ENCODE measurements at regions not wholly inside any gene's neighbourhood (a gene's known extent, or its start where the extent isn't known, plus 50 kb on each side); places are given as distances from the start of the nearest gene placed in this dataset.

DNA sequence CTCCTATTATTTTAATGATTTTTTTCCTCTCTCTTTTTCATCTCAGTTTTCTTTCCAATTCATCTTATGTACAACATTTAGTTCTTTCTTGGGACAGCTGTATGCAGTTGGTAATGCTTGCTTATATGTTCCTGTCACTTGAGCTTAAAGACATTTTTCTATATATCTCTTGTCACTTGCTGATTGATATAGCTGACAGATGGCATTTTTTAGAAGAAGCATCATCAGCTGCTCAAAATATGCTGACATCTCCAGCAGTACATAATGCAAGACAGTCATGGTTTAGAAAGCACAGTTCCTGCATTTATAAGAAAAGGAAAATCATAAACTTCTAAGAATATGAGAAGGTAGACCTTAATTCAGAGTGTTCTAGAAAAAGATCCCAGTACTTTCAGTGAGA is 56.5 kb downstream of the DCAF8L1 start:
- FAIRE-seq = no peak

DNA sequence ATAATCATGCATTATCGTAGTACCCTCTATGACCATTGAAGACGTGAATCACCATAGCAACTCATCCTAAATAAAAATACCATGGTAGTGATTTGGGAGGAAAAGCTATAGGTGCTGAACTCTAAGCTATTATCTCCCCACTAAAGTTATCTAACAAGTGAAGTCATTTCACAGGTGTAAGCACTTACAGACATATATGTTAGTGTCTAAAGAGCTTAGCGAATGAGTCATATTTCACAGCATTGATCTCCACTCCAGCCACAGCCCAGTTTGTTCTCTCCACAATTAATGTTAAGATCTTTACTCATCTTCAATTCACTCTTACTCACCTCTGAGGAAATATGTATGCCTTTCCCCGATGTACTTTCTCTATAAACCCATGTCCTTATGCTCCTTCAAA is 57.0 kb downstream of the DCAF8L1 start:
- no peak for FAIRE-seq

DNA sequence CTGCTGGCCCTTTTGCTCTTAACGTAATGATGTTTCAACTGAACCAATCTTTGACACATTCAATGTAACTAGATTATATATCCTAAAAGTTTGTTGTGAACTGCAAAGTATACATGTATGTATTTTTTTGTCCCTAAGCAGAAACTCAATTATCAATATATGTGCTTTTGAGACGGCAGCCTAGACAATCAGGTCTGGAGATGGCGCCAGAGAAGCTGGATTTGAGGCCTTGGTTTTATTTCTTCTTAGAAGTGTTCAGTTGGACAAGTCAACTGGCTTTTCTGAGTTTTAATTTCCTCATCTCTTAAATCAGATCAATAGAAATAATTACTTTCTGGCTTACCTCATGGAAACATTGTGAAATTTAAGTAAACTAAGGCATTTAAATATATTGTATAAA is 62.5 kb downstream of the DCAF8L1 start:
- FAIRE-seq = no peak

DNA sequence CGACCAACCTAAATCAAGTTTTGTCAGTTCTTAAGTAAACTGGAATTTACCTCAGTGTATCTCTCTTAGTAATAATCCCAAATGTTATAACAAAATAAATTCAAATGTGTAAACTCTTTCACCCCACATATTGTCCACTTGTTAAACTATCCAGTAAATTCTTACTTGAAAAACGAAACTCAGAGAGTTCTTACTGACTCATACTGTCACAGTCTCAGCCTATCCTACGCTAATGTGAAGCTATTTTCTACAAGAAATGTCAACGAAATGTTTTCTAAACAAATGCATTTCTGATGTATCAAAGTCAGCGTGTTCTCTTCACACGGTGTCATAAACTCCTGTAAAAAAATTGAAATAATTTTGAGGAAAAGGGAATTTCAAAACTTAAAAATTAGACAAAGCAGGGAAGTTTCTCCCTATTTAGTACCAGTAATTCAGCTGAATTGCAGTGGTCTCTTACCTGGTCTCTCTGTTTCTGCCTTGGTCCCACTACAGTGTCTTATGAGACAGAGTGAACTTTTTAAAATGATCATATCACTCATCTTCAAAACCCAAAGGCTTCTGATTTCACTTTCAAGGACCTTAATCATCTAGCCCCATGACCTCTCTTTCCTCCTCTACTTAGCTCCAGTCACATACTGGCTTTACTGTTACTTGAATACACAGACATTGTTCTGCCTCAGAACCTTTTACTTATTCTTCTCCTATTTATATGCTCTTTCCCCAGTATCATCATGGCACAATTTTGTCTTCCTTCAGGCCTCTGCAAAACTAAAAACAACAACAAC is 63.3 kb downstream of the DCAF8L1 start:
- FAIRE-seq = peak; percentile 55

DNA sequence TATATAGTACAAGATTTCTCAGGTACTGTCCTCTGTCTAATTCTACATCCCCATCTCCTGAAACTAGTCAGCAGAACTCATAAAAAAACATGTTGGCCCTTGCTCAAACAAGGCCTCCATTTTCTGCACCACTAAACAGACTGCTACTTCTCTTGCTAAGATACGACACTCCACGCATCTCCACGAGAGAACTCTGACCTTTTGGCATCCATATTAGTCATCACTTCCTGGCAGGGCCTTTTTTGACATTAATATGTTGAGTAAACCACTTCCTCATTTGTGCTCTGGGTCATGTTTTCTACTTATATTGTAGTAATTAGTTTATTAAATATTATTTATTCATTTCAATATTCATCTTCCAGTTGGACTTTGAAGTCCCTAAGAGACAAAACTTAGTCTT is 65.6 kb downstream of the DCAF8L1 start:
- FAIRE-seq = no peak

DNA sequence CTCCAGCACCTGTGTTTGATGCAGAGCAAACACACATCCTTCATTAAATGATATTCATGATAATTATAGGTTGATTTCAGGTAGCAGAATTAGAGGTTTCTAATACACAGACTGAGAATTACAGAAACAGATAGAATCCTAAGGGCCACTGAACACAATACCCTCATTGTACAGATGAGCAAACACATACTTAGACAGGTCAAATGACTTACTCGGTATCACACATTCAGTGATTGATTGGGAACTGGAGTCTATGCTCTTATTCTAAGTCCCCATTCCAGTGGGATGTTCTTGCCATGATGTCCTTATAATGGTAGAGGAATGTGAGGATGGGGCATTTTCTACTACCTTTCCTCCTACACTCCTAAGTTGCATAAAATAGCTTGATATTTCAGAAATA is 70.8 kb downstream of the DCAF8L1 start:
- FAIRE-seq = no peak

DNA sequence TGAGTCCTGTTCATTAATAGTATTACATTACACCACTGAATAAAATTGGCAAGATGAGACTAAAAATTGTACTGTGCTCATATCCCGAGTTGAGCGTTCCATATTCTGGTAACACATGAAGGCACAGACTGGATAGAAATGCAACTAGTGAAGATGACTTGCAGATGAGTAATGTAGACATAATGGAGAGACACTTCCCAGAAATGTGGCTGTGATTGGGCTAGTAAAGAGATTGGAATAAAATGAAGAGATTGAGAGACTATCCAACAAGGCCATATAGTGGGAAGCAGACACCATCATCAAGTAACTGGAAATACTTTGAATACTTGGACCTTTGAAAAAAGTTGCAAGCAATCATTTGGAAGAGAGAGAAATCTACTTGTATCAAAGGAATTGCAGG is 77.3 kb downstream of the DCAF8L1 start:
- FAIRE-seq = no peak

DNA sequence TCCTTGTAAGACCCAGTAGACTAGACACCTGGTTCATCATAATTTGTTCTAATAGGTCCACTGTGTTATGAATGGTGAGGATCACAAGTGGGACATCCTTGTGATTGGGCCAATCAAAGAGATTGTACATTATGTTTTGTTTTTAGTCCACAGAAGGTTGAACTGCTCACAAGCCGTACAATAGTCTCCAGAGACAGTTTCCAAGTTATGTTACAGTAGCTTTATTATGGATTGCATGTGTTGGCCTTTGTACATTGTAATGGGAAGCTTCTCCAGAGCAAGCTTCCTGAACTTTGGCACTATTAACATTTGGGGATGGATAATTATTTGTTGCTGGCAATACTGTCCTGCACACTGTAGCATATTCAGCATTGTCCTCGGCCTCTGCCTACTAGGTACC is 86.1 kb downstream of the MAGEB10 start:
- FAIRE-seq = no peak

DNA sequence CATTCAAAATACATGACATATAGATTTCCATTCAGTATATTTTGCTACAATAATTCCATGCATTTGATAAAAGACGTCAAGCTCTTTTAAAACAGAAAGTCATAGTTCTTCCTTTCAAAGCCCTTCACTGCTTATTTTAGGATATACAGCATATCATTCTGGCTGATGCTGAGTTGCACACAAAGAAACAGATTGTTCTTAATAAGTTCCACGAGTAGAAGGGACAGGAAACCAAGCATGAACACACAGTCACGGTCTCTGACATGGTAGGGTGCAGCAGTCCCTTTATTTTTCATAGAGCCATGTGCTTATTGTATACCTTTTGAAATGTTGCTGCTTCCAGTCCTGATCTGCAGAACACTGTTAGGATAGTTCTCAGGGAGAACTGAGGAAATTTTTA is 85.4 kb downstream of the MAGEB10 start:
- FAIRE-seq = peak; percentile 88

DNA sequence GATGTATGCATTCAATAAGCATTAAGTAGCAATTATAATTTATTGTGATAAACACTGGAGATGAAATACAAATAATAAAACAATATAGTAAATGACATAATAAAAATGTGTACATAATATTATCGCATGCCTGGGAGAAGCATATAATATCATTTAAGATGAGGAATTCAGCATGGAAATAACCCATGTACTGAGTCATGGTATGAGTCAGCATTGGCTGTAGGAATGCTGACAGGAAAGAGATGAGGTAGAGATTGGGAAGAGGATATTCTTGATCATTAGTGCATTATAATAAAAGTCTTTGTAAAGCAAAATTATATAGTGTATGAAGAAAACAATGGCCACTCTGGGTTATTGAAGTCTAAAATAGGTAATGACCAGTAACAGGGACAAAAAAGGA is 82.8 kb downstream of the MAGEB10 start:
- no peak for FAIRE-seq

DNA sequence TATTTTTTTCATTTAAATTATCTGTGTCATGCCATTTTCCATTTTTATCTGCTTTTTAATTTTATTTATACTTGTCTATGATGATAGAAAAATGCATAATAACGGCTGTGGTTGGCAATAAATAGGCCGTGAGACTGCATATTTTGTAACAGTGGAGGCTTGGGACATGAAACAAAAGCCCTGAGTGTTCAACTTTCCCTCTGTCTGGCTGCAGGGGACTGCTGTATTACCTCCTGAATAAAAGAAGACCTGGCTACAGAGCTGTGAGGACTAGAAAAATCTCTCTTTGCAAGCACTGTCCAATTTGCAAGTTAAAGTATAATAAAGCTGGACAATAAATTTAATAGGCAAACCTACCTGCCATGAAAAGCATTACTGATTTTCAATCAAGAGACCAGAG is 82.1 kb downstream of the MAGEB10 start:
- no peak for FAIRE-seq

DNA sequence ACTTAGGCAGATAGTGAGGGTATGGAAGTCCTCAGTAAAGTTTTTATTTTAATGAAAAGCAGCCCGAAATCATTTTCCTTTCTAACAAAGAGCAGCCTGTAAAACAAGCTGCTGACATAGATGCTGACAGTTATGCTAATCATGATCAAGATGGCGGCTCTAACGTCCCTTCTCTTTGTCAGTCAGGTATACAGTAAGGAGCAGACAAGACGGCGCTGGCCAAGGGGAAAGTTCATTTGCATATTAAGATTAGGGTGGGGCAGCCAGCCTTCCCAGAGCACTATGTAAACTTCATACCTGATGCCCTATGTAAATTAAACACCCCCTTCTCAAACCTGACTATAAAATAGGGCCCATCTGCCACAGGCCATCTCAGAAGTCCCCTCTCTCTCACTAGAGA is 76.9 kb downstream of the MAGEB10 start:
- no peak for FAIRE-seq

DNA sequence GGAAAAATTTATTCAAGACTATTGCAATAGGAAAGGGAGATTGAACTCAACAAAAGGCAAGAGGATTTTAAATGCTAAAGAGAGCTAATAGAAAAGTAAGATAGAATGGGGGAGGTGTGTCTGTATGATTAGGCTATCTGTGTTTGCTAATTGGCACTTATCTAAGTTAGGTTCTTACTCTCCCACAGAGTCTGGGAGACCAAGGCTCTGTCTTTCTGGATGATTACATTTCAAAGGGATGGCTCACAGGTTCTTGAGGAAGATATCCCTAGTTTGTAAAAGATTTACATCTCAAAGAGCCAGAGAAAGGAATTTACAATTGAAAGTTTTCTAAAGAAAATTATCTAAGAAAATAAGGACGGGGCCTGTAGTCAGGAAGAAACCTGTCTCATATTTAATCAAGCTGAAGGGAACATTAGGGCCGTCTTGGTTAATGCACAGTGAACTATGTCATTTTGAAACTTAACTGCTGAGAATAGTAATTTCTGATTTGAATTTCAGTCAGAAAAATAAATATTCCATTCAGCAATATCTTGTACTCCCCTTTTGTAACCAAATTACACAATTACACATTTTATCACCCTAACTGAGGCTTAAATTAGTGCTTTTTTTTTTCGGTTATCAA is 75.8 kb downstream of the MAGEB10 start:
- FAIRE-seq = no peak

DNA sequence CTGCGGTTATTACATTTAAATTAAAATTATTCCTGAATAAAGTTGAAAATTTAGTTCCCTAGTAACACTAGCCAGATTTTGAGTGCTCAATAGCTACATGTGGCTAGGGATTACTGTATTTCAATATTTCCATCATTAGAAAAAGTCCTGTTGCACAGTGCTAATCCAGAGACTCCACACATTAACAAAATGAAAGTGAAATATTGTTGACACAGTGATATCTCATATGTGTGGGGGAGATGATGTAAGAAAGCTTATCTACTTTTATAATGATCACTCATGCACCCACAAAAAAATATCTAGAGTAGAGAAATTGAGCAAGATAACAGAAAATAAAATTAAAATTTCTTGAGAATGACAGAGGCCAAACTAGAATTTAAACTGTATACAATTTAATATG is 74.9 kb downstream of the MAGEB10 start:
- no peak for FAIRE-seq

DNA sequence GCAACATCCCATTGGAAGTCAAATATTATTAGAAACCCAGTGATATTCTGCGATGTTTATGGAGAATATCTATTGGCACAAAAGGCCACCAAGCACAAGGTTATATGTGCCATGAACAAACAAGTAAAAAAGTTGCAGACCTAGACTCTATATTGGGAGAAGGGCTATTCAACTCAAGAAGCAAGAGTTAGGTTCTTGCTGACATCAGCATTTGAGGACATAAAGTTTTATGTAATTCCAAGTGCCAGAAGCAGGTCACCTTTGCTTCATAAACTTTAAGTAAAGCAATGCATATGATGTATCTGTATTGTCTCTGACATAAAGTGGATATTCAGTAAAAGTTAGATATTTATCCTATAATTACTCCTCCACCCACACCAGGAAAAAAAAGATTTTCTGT is 71.1 kb downstream of the MAGEB10 start:
- FAIRE-seq = no peak
